Hindlimb muscle (tissue), 1 donor: ENCODE measurements at regions not wholly inside any gene's neighbourhood (a gene's known extent, or its start where the extent isn't known, plus 50 kb on each side); places are given as distances from the start of the nearest gene placed in this dataset.
"Not testable (repeated sequence)": the region's sequence is repeated elsewhere in the genome, so short reads cannot be mapped to it uniquely, and the experiment has no call there.

Source experiments
- DNase-seq: peaks from one replicate; pipeline ENCODE4 v3.0.0-alpha.2; 2013

DNA sequence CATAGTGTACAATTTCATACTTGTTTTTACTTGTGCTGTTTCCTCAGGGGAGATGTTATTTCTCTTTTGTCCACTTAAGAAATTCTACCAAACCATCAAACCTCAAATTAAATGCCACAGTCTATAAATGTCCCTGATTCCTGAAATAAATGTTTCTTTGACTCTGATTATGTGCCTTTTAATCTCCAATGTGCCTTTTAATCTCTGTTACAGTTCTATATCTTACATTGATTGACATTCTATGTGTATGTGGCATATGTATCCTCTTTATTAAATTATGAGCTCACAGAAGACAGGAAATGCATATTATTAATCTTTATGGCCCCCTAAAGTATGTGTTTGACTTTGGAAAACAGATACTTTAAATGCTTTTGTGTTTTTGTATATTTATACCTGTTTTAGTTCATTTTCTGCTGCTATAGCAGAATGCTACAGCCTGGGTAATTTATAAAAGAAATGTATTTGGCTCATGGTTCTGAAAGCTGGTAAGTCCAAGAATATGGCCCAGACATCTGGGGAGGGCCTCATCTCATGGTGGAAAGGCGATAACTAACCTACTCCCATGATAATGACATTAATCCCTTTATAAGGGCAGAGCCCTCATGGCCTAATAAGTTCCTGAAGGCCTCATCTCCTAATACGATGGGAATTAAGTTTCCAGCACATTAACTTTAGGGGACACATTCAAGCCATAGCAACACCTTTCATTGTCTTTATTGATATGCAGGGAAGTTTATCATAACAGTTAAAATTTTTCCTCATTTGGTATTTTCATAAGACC lies 403.9 kb downstream of the LIG4 start:
- DNase-seq = no peak

DNA sequence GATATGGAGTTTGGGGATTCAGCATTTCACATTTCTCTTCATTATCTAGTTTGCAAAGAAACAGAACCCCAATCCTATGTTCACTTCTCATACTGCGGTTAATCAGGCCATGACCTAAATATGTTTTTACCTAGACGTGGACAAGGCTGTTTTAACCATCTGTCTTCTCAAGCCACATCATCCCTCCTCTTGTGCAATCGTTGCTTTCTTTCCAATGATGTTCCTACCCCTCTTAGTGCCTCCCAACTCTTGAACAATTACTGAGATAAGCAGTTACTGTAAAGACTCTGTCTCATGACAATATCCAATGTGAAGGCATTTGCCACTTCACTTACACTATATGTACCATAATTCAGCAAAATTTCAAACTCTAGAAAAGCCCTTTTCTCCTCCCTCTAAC lies 406.2 kb downstream of the LIG4 start:
- DNase-seq = no peak

DNA sequence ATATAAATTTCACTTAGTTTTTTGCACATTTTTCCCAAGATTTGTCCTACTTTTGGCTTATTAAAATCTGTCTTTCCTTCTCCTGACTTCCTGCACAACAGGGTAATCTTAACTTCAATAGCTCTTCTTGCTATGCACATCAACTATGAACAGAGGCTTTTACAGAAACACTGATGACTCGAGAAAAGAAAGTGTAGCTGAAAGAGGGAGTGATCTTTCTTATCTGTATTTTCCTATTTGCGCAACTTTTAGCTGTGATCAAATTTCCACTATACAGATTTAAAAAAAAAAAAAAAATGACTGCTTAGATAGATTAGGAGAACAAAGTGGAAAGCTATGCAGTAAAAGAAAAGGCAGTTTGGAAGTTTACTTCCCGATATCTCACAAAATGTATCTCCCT lies 406.9 kb downstream of the LIG4 start:
- no peak for DNase-seq

DNA sequence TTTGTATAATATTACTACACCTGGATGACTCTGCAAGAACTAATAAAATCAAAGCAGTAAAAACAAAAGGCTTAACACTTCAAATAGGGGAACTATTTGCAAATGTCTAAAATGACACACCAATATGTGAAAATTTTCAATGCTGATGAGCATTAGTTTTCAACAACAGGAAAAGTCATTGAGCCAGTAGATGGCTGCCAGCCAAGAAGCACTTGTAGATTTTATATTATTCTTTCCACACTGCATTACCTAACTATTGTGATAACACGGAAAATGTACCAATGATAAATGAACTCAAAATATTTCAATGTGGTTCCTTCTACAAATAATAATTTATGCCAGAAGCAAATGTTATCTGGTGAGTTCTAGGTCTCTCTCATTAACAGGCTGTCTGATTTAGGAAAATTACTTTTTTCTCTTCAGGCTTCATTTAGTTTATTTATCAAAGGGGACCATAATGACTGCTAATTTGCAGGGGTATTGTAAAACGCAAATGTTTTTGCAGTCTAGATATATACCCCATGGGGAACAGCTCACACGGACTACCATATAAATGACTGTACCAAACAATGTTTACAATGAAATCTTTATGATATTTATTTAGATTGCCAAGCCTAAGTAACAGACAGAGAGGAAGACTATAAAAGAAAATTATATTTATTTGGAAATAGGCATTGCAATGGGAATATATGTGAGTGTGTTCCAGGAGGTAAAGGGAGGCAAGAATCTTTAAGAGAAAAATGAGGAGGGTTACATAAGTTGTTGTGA lies 407.8 kb downstream of the LIG4 start:
- DNase-seq = no peak

DNA sequence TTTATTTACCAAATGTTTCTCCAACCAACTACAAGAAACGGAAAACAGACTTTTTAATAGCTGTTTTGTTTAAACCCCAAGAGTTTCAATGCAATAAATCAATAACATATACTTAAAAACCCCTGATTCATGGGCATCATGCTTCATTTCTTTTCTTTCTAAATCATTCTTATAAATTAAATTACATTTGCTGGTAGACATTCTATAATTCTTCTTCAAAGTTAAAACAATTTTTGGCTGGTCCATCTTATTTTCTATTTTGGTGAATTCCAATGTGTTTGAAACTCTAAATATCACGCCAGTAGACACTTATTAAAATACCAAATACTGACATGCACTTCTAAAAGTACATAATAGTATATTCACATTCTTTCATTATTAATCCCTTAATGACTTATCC lies 408.6 kb downstream of the LIG4 start:
- DNase-seq = no peak

DNA sequence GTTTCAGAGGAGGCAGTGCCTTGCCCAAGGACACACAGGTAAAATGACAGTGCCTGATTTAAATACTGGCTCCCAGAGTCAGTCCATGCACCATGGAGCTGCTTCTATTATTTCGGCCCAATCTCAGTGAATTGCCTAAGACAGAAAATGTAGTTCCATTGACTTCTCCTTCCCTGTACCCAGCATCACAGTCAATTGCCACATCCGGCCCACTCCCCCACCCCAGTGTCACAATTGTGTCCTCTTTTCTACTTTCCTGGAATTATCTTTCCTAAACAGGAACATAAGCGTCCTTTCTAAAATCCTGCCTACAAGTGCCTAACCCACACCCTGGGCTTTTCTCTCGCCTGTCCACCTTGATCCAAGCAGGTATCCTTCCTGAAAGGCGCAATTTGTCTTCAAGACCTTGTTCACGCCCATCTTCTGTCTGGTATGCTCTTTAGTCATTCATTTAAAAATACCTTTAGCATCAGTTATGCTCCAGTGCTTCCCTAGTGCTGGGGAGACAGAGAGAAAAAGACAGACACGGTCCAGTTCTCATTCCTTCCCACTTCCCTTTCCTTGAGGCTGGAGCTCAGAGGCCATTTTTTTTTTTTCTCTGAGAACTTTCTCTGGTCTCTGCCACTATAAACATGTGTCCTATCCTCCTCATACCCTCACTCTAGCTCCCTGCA lies 411.4 kb downstream of the LIG4 start:
- DNase-seq = no peak

DNA sequence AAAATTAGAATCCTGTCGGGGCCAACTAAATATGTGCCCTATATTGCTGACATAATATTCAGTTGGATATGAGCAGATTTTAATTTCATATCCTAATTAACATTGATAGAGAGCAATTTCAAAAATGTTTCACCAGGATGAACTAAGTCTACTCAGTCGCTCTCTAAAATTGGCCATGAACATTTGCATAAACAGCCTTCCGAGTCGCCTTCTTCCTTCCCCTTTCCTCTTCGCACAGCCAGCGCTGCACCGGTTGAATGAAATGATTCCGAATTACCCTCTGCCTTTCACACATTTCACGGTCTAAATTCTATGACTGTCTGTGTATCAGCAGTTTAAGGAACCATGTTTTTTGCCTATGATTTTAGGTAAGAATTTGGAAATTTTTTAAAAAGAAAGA lies 413.7 kb downstream of the LIG4 start:
- DNase-seq = no peak

DNA sequence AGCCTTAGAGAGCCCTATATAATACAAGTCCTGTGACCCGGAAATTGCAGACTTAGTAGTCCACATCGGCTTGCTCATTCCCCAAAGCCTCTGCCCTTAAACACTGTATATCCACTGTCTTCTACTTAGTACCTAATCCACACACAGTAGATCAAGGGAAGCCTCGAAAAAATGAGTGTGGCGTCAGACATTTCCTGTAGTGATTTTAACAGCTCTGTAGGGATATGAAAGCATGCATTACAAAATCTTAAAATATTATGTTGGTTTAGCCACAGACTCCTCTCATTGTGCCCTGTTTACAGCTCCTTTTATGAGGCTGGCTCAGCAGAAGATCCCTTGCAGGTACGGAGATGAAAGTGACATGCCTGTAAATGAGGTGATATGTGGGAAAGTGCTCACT lies 416.3 kb downstream of the LIG4 start:
- DNase-seq = no peak

DNA sequence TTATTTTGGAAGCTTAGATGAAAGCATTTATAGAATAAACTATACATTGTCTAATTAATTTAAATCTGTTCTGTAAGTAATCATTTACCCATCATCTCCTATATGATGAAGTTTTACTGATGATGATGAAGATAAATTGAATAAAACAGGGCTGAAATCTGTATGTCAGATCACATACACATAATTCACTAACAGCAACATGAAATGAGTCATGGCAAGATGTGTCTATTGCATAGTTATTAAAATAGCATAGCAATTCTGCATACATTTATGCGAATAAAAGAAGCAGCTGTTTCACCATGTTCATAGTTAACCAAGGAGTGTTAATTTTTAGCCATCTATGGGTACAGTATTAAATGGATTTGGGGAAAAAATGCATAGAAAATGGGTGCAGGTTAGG lies 424.9 kb downstream of the LIG4 start:
- DNase-seq = no peak

DNA sequence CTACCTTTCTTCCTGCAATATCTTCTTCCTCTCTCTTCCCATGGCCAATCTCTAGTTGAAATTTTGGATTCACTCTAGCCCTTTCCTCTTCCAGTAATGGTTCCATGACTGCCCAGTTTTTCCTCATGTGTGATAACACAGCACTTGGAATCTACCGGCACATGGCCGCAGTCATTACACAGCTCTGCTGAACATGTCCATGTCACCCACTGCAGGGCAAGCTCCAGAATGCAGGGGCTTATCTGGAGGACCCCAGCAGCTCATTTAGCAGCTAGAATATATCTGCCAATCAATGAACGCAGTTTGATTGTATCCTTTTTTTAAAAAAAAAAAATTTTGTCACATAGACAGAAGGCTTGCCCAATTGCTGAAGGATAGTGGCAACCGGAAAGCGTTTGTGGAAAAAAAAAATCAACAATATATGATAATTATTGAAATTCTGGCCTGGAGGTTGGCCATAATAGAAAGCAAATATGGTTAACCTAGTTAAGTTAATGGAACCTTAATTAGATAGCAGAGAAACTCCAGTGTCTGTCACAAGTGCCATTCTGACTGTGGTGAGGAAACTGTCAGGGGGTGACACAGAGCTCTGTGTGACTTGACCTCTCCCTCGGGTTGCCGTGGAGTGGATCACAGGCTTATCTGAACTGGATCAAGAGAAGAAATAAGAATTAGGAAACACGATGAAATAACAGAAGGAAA lies 426.7 kb downstream of the LIG4 start:
- no peak for DNase-seq

DNA sequence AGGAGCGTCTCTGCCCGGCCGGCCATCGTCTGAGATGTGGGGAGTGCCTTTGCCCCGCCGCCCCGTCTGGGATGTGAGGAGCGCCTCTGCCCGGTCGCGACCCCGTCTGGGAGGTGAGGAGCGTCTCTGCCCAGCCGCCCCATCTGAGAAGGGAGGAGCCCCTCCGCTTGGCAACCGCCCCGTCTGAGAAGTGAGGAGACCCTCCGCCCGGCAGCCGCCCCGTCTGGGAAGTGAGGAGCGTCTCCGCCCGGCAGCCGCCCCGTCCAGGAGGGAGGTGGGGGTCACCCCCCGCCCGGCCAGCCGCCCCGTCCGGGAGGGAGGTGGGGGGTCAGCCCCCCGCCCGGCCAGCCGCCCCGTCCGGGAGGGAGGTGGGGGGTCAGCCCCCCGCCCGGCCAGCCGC lies 432.7 kb downstream of the LIG4 start:
- not testable (repeated sequence) for DNase-seq

DNA sequence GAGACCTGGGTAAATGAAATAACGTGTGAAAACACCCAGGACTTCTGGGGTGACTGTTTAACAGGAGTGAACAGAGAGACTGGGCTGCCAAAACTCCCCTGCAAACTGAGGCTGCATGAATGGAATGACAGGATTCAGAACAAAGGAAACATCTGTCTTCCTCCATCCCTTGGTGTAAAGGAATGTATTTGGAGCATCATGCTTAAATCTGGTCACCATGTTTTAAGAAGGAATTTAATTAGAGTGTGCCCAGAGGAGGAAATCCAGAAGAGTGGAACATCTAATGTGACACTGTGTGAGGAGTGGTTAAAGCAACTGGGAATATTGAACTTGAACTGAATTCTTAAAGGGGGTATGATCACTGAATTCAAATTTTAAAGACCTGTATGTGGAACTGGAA lies 437.2 kb downstream of the LIG4 start:
- DNase-seq = no peak

DNA sequence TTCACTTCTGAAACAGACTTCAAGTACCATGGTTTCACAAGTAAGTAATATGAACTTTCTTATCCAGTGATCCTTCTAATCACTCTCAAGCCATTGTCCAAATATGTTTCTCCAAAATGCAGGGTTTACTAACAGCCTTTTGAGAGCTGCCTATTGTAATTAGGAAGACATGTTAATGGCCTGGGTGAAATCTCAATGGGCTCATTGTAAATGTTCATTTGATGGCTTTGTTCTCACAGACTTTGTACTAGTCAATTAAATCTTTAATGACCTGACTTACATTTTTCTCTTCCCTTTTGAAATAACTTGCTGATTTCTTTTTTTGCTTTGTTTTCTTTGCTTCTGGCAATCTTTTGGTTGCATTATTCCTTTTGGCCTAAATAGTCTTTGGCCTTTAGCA lies 444.8 kb downstream of the LIG4 start:
- no peak for DNase-seq

DNA sequence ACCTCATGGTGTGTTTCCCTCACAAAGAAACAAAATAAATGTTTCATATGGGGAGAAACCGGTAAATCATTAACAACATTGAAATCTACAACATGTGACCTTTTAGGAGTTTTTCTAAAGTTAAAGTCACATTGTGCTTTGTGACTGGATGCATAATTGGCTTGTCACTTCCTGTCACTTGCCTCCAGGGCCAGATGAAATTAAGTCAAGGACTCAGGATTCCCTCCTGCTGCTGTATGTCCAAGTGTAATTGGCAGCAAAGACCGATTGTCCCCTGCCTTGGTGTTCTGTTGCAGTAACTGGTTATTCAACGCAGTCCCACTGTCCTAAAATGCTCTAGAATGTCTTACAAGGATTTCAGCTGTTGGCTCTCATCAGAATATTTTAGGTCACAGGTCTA lies 448.2 kb downstream of the LIG4 start:
- DNase-seq = no peak

DNA sequence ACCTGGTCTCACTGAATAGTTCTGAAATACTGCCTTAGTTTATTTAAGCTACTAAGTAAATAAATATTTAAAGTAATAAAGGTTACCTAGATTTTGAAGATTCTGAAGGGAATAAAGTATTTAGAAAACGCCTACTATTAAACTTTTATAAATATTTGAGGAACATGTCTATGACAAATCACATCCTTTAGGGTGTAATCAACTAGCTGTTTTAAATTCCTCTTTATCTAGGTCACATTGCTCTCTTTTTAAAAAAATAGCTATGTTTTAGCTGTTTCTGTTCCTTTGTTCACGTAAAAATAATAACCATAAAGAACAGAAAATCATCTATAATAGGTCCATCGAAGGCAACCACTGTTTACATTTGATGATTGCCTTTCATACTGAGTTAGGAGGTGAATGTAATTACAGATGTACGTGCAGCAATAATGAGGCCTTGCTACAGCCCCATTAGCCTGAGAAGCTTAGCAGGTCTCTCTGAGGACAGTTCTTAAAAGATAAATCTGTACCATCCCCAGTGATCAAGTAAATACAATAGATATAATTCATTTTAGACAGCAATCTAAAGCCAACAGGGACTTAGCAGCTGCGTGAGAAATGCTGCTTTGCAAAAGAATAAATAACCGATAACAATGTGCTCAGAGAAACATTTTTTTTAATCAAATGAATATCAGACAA lies 449.5 kb downstream of the LIG4 start:
- no peak for DNase-seq

DNA sequence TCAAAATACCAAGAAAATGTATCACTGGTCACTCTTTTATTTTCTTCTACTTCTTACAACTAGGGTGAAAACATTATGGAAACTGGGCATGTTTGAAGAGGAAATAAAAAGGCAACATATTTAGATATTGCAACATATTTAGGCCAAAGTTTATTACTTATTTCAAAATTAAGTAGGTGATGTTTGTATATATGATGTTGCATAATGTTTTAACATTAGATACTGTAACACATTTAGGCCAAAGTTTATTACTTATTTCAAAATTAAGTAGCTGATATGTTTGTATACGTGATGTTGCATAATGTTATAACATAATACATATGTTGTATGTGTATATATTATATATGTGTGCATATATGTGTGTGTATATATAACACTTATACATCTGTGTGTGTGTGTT lies 451.3 kb downstream of the LIG4 start:
- DNase-seq = no peak

DNA sequence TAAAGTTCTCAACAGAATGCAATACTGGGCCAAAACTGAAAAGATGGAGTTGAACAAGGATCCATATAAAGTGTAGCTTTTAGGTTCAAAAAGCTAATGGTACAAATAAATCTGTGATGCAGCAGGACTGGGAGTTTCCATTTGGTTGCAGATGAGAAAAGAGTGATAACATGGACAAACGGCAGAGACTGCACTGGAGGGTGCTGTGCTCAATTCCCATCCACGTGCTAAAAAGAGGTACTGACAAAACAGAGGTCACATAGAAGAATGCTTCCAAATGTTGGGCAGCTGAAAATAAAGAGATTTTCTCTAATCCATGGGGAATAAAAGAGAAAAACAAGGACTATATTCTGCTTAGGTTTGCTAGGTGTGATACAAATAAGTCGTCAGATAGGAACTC lies 461.6 kb downstream of the LIG4 start:
- no peak for DNase-seq

DNA sequence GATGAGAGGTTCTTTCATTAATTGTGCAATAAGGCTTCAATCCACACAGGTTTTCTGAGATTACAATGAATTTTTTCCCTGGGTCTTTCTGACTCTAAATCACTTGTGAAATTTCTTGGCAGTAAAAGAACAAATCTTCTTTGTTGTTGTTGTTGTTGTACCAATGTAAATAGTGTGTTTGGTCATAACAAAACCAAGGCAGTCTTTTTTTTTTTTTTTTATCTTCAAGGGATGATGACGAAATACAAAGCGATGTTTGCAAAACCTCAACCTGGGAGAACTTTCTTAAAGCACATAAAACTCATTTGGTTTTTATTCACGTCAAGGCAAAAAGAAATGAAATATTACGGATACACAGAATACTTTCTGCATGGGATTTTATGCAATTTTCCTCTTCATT lies 462.0 kb downstream of the LIG4 start:
- no peak for DNase-seq

DNA sequence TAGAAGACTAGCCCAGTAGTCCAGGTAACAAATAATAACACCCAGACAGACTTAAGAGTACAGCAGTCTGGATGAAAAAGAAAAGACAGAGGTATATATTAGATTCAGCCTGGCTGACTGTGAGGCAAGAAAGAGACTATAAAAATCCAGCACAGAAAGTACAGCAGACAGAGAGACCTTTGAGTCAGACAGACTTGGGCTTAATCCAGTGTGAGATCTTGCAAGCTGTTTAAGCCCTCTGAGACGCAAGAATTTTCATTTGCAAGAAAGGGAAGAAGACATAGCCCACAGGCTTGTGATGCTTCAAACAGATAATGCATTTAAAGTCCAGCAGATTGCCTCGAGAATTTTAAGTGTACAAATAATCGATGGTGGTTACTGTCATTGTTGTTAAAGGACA lies 471.4 kb downstream of the LIG4 start:
- DNase-seq = peak; percentile 23

DNA sequence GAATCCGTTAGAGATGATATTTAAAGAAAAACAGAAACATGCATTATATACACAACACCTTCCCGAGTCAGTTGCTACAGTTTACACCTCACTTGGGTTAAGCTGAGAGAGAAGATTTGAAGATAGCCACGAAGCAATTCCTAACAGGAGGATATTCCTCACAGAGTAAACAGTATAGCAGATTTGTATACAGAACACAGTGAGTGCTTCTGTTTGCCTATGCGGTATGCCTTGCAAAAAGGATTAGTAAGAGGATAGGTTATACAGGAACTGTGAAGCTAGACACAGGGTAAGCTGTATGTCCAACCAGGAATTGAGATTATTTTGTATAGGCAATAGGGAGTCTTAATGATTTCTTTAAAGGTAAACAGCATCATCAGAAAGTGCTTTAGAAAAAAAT lies 471.8 kb downstream of the LIG4 start:
- no peak for DNase-seq

DNA sequence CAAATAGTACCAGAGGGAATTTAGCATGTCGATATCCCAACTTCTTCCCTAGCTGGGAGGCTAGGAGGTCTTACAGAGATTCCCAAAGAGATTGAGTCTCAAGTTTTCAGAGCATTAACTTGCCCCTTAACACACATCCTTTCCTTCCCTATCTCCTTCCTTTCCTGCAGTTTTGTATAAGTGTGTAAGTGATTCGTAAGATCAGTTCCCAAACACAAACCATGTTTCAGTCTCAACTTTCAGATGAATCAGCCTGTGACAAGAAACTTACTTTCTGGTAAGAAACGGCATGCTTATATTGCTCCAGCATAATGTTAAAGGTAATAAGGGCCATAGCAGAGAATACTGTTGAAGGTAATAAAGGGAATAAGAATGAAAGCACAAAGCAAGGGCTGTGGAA lies 472.2 kb downstream of the LIG4 start:
- DNase-seq = no peak

DNA sequence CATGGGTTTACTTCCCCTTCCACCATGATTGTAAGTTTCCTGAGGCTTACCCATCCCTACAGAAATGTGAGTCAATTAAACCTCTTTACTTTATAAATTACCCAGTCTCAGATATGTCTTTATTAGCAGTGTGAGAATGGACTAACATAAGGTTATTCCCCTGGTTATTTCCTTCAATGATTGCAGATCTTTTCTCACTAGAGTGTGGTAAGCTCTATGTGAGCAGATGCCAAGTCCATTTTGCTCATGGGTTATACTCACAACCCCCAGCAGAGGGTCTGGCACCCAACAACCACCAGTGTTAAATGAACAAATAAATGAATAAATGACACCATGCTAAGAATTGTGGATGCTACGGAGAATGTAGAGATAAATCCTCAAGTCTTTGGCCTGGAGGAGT lies 472.8 kb downstream of the LIG4 start:
- no peak for DNase-seq

DNA sequence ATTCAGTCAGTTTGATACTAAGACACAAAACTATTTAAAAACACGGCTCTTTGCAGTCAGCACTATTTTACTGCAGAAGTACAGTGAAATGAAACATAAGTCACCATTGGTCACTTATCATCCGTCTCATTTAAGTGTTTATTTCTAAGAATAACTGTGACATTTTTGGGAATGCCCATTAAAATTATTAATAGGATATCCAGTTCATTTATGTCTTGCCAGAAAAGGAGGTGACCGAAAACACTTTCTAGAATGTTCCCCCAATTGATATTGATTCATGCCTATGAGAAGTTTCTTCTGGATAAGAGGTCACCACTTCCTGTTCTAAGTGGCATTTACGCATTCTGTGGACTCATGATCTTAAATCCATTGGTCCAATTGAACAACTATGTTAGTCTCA lies 477.3 kb downstream of the LIG4 start:
- no peak for DNase-seq
